Mammary epithelial cell (primary cell): ENCODE measurements at regions not wholly inside any gene's neighbourhood (a gene's known extent, or its start where the extent isn't known, plus 50 kb on each side); places are given as distances from the start of the nearest gene placed in this dataset.

Experiments
- EZH2 ChIP-seq: IDR thresholded peaks from 2 replicates; pipeline ENCODE4 v1.6.1; 2012; ENCODE audit warnings: low read length, inconsistent platforms, borderline replicate concordance
- TF ChIP-seq, protein P1 (sequence below), 2 donors: IDR thresholded peaks in 1 of 2; conservative IDR thresholded peaks in 1 of 2; 2 replicates each; pipeline ENCODE4 v1.5.1; 2011 to 2012; ENCODE audit warnings: inconsistent platforms in 2 of 2, low read length in 2 of 2, mild to moderate bottlenecking in 2 of 2, control low read depth in 1 of 2, low read depth in 1 of 2; ENCODE audit not compliant: insufficient read depth in 1 of 2; ENCODE audit errors: extremely low read depth in 1 of 2

DNA sequence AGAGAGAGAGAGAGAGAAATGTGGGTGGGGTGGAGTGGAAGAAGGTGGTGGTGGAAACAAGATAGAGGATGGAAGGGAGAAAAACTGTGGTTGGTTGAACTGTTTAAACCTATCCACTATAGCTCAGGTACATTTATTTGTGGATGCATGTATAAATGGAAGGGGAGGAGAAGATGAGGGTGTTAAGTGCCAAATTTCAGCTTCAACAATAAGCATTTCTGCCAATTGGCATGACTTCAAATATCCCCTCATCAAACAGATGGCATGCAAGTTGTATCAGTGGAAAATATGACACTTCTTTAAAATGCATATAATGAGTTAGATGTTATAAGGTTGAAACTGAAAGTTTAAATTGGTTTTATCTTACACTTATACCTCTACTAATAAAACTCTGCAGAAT, 216.1 kb downstream of the LMBRD1 start:
- TF ChIP-seq, protein P1, sequence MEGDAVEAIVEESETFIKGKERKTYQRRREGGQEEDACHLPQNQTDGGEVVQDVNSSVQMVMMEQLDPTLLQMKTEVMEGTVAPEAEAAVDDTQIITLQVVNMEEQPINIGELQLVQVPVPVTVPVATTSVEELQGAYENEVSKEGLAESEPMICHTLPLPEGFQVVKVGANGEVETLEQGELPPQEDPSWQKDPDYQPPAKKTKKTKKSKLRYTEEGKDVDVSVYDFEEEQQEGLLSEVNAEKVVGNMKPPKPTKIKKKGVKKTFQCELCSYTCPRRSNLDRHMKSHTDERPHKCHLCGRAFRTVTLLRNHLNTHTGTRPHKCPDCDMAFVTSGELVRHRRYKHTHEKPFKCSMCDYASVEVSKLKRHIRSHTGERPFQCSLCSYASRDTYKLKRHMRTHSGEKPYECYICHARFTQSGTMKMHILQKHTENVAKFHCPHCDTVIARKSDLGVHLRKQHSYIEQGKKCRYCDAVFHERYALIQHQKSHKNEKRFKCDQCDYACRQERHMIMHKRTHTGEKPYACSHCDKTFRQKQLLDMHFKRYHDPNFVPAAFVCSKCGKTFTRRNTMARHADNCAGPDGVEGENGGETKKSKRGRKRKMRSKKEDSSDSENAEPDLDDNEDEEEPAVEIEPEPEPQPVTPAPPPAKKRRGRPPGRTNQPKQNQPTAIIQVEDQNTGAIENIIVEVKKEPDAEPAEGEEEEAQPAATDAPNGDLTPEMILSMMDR (conservative IDR thresholded peaks at IDR 0.05 in 1 of 2, IDR thresholded peaks at IDR 0.05 in 1 of 2; ENCODE audit: extremely low read depth in 1 of 2, insufficient read depth in 1 of 2, low read depth in 1 of 2, low read length in 2 of 2), result no peak
- TF ChIP-seq EZH2, result no peak
